ENCODE measurements at regions not wholly inside any gene's neighbourhood (a gene's known extent, or its start where the extent isn't known, plus 50 kb on each side); places are given as distances from the start of the nearest gene placed in this dataset.
A peak's percentile ranks its signal among the peaks of the same experiment; 100 is the strongest.
"Not testable (repeated sequence)": the region's sequence is repeated elsewhere in the genome, so short reads cannot be mapped to it uniquely, and the experiment has no call there.

DNA sequence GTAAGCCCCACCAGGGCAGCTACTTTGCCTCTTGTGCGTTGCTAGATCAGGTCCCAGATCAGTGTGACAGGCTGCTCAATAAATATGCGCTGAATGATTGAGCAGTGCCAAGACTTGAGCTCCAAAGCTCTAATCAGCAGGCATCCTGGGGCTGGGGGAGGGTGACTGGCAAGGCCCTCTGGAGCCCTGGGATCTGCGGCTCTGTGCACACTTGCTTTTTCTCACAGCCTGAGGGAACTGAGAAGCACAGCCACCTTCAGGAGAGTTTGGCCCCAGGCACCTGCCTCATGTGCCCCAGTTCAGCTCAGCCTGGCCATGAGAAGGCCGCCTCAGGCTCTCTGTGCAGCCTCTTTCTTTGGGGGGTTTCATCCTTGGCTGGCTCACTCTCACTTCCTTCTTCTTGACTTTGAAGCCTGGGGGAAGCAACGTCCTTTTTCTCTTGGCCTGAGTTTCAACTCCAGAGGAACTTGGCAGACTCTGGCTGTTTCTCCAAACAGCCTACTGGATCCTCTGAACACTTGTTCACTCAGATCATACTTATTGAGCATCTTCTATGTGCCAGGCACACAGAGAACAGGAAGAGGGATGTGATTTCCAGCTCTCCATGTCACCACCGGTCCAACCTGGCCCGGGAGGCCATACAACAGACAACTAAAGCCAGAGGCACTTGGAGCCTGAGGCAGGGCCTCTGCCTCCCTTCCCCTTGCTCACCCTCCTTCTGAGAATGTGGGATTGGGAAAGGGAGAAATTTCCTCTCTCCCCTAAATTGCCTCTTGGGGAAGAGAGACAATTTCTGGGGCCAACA is 114.0 kb downstream of the VEGFA start:
- no peak for DNase-seq (ENCODE audit: low spot score in 2 of 2)
- peaks cover 3% of the 10 kb centered on the region for H3K9me3 Mint-ChIP-seq
- no peaks in the 10 kb centered on the region for H3K36me3 Mint-ChIP-seq
- ATAC-seq (ENCODE audit: low read depth) = peak; percentile 71
- no peak overlapping the region for H3K27ac Mint-ChIP-seq
- H3K4me1 Mint-ChIP-seq = no peaks in the 10 kb centered on the region
- H3K27me3 Mint-ChIP-seq = peaks cover 5% of the 10 kb centered on the region
- no peak overlapping the region for H3K4me3 Mint-ChIP-seq

DNA sequence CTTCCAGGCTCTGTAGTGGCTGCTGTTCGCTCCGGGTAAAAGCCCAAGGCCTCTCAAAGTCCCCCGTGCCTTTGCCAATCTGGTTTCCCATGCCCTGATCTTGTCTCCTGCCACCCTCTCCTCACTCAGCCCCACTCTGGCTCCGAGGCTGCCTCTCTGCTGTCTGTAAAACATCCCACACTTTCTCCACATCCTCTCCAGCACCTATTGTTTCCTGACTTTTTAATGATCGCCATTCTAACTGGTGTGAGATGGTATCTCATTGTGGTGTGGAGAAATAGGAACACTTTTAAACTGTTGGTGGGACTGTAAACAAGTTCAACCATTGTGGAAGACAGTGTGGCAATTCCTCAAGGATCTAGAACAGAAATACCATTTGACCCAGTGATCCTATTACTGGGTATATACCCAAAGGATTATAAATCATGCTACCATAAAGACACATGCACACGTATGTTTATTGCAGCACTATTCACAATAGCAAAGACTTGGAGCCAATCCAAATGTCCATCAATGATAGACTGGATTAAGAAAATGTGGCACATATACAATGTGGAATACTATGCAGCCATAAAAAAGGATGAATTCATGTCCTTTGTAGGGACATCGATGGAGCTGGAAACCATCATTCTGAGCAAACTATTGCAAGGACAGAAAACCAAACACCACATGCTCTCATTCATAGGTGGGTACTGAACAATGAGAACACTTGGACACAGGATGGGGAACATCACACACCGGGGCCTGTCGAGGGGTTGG is 112.9 kb downstream of the VEGFA start:
- H3K4me3 Mint-ChIP-seq; H3K9me3 Mint-ChIP-seq; H3K27me3 Mint-ChIP-seq; H3K4me1 Mint-ChIP-seq; DNase-seq (ENCODE audit: low spot score in 2 of 2); ATAC-seq (ENCODE audit: low read depth); H3K27ac Mint-ChIP-seq; H3K36me3 Mint-ChIP-seq: not testable (repeated sequence)

DNA sequence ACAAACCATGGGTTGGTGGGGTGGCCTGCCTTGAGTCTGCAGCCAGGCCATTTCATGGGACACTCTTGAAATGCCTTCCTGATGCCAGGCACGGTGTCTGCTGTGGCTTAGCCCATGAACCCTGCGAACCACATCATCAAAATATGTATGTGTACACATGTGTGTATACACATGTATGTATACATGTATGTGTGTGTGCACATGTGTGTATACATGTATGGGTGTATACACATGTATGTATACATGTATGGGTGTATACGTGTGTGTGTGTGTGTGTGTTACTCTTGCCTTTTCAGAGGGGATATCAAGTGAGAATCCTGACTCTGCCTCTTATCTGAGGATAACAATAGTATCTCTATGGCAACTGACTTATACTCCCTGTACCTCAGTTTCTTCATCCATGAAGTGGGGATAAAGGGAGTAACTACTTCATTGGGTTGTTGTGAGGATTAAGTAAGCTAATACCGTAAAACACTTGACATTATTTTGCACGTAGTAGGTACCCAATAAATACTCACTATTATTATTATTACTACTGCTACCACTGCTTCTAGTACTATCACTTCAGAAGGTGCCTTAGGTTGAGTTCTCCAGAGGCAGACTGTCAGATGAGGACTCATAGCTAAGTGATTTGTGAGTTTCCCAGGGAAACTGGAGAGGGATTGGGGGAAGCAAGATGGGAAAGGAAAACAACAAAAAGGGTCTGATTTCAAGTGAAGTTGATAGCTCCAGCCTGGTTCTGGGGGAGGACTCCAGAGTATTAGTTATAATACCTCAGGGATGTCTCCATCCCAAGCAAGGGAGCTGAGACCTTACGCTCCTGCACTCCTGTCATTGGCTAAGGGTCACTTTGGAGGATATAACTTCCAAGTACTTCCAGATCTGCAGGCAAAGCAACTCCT is 110.5 kb downstream of the VEGFA start:
- H3K36me3 Mint-ChIP-seq = no peaks in the 10 kb centered on the region
- no peaks in the 10 kb centered on the region for H3K4me1 Mint-ChIP-seq
- H3K27me3 Mint-ChIP-seq = peaks cover 1% of the 10 kb centered on the region
- H3K27ac Mint-ChIP-seq = no peak overlapping the region
- no peak for ATAC-seq (ENCODE audit: low read depth)
- H3K9me3 Mint-ChIP-seq = peaks cover 3% of the 10 kb centered on the region
- DNase-seq (ENCODE audit: low spot score in 2 of 2) = no peak
- no peak overlapping the region for H3K4me3 Mint-ChIP-seq

DNA sequence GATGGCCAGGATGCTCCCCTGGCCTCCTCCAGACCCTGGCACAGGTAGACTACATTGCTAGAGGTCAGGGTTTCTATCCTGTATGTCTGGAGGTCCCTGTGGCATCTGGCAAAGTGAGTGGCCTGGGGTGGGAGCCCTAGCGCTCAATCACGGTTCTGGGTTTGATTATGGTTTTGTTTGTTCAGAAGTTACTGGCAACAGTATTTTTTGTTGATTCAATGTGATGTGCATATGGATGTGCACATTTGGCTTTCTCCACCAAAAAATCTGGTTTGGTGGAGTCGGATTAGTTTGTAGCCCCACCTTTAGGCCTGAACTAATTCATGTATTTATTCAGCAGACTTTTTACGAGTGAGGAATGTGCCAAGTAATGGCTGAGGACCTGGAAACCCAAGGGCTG is 109.7 kb downstream of the VEGFA start:
- H3K27me3 Mint-ChIP-seq = peaks cover 1% of the 10 kb centered on the region
- H3K4me3 Mint-ChIP-seq = no peak overlapping the region
- no peak for ATAC-seq (ENCODE audit: low read depth)
- H3K4me1 Mint-ChIP-seq = no peaks in the 10 kb centered on the region
- H3K36me3 Mint-ChIP-seq = no peaks in the 10 kb centered on the region
- no peak for DNase-seq (ENCODE audit: low spot score in 2 of 2)
- H3K27ac Mint-ChIP-seq = no peak overlapping the region
- H3K9me3 Mint-ChIP-seq = peaks cover 3% of the 10 kb centered on the region

DNA sequence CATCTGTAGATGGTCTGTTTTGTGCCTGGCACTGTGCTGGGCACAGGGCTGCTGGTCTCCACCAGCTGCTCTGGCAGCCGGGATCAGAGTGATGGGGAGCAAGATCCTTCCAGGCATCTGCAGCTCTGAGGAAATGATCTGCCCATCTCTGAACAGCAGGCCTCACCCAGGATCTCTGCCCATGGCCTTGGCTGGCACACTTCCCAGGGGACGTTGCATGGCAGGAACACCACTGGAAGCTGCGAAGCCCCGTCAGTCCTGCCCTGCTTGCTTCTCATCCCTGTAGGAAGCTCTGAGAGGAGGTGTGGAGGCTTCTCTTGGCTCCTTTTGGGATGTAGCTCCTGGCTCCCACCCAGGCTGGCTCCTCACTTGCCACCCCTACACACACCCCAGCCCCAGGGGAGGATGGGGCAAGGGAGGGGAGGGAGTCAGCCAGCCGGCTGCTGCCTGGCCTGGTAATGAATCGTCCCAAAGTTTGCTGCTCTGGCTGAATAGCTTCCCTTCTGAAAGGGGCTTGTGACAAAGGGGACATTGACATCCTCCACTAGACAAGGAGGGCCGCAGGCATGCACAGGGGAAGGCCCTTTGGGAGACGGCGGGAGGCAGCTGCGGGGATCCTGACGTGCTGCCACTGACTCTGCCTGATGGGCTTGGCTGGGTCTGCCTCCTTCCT is 108.9 kb downstream of the VEGFA start:
- Mint-ChIP-seq H3K9me3 (peaks cover 3% of the 10 kb centered on the region), H3K27me3 (peaks cover 1% of the 10 kb centered on the region), H3K36me3 (no peaks in the 10 kb centered on the region), H3K4me1 (no peaks in the 10 kb centered on the region), H3K27ac (no peak overlapping the region), H3K4me3 (no peak overlapping the region)
- no peak for DNase-seq (ENCODE audit: low spot score in 2 of 2)
- no peak for ATAC-seq (ENCODE audit: low read depth)

DNA sequence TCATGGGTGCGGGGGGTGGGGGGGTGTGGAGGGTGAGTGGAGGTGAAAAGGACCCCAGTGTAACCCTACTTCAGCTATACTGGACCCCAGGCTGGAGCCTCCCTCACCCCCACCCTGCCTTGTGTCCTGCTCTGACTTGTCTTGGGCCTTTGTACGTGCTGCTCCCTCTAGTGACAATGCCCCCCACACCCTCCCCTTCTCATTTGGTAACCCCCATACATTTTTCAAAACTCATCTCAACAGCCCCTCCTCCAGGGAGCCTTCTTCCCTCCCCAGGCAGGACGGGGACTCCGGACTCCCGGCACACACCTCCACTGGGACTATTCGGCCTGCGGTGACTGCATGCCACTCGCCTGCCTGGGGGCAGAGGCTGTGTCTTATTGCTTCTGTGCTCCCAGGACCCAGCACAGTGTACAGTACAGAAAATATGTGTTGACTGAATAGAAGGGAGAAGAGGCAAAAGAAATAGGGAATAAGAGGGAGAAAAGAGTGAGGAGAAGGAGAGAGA is 108.2 kb downstream of the VEGFA start:
- Mint-ChIP-seq H3K9me3 (peaks cover 3% of the 10 kb centered on the region), H3K36me3 (no peaks in the 10 kb centered on the region)

DNA sequence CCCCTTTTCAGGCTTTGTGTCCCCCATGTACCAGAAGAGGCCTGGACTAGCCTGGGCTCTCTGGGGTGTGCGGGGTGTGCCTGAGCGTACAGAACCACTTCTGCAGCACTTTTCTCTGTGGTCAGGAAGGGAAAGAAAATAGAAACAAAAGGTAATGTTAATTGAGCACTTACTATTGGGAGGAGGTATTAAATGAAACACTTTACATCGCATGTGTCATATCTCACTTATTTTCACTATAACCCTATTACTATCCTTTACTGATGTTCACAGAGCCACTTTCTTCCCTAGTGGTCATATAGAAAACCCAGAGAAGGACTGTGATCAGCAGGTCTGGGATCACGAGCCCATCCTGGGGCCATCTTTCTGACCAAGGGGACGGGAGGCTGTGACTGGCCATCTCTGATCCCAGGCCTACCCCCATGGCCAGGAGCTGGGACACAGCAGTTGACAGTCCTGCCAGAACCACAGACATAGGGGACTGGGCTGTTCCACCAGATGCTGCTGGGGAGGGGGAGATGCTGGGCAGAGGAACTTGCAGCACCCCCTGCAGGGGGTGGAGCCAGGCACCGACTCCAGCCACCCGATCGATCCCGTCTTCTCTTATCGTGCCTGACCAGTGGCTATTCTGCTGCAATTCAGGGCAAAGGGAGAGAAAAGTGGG is 107.6 kb downstream of the VEGFA start:
- no peaks in the 10 kb centered on the region for H3K36me3 Mint-ChIP-seq
- no peaks in the 10 kb centered on the region for H3K9me3 Mint-ChIP-seq
- ATAC-seq (ENCODE audit: low read depth) (no peak), DNase-seq (ENCODE audit: low spot score in 2 of 2) (no peak)
- H3K4me1 Mint-ChIP-seq = no peaks in the 10 kb centered on the region
- no peak overlapping the region for H3K27ac Mint-ChIP-seq
- peaks cover 3% of the 10 kb centered on the region for H3K27me3 Mint-ChIP-seq
- no peak overlapping the region for H3K4me3 Mint-ChIP-seq

More for the DNA sequence above, 108.2 kb downstream of the VEGFA start:
- Mint-ChIP-seq H3K27ac (no peak overlapping the region), H3K4me1 (no peaks in the 10 kb centered on the region), H3K27me3 (peaks cover 3% of the 10 kb centered on the region), H3K4me3 (no peak overlapping the region)
- DNase-seq (ENCODE audit: low spot score in 2 of 2) = no peak
- no peak for ATAC-seq (ENCODE audit: low read depth)

DNA sequence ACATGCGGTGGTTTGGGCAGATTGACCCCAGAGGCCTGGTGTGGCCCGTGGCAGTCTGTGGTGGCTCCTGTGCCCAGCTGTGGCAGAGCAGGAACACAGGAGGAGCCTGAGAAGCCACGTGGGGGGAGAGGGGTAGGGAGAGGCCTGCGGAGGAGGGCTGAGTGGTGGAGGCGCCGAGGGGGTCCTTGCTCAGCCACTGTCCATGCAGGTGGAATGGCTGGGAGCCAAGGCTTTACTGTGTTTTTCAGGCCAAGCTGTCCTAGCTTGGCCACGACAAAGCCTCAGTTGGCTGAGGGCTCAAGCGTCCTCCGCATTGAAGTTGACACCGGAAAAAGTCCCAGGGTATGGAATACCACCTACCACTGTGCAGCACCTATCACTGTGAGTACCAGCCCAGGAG is 107.0 kb downstream of the VEGFA start:
- Mint-ChIP-seq H3K9me3 (no peaks in the 10 kb centered on the region), H3K4me1 (no peaks in the 10 kb centered on the region), H3K27me3 (peaks cover 5% of the 10 kb centered on the region), H3K36me3 (no peaks in the 10 kb centered on the region), H3K27ac (no peak overlapping the region), H3K4me3 (no peak overlapping the region)
- ATAC-seq (ENCODE audit: low read depth) (no peak), DNase-seq (ENCODE audit: low spot score in 2 of 2) (no peak)

DNA sequence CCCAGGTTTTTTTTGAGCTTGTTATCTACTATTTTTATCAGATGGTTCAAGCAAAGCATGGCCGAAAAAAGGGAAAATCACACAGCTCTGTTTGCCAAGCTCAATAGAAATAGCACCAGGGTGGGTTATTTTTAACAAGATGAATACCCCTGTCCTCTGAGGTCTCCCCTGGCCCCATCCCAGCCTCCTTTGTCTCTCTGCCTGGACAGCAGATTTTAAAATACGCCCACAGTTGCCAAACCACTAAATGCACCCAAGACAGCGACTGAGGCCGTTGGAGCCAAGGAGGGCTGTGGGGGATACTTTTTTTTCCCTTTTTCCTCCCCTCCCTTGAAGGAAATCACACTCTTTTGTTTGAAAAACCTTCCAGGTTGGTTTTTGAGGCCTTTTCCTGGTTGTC is 106.6 kb downstream of the VEGFA start:
- Mint-ChIP-seq H3K27ac (no peak overlapping the region), H3K4me1 (no peaks in the 10 kb centered on the region), H3K27me3 (peaks cover 5% of the 10 kb centered on the region), H3K36me3 (no peaks in the 10 kb centered on the region), H3K4me3 (no peak overlapping the region), H3K9me3 (no peaks in the 10 kb centered on the region)
- DNase-seq (ENCODE audit: low spot score in 2 of 2) (no peak), ATAC-seq (ENCODE audit: low read depth) (no peak)

DNA sequence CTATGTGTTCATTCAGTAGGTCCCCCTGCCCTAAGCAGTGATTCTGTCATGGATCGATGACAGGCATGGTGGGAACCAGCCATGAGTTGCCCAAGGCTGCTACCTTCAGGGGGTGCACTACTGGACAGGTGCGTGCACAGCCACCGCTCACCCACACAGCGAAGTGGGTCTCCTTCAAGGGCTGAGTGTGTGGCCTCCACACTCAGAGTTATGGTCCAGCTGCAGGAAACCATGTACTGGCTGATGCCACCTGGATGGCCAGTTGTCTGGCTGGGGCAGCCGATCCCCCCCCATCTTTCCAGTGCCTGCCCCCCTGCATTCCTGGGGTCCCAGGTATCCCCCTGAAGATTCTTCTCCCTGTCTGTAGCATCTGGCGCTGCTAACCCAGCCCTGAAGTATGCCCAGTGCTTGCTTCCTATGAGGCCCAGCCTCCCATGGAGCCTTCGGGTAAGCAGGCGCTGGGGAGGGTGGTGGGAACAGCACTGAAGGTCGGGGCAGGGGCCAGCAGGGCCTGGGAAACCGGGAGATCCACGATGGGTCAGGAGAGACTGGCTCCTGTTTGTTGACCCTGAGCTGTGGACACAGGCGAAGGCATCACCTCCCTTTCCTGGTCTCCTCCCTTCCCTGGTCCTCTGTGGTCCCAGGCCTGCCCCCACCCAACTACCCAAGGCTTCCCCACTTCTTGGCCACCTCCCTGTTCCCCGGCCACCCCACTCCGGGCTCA is 106.0 kb downstream of the VEGFA start:
- Mint-ChIP-seq H3K4me1 (no peaks in the 10 kb centered on the region), H3K9me3 (no peaks in the 10 kb centered on the region), H3K36me3 (no peaks in the 10 kb centered on the region), H3K27ac (no peak overlapping the region), H3K4me3 (no peak overlapping the region), H3K27me3 (peaks cover 5% of the 10 kb centered on the region)
- ATAC-seq (ENCODE audit: low read depth) (no peak), DNase-seq (ENCODE audit: low spot score in 2 of 2) (no peak)

DNA sequence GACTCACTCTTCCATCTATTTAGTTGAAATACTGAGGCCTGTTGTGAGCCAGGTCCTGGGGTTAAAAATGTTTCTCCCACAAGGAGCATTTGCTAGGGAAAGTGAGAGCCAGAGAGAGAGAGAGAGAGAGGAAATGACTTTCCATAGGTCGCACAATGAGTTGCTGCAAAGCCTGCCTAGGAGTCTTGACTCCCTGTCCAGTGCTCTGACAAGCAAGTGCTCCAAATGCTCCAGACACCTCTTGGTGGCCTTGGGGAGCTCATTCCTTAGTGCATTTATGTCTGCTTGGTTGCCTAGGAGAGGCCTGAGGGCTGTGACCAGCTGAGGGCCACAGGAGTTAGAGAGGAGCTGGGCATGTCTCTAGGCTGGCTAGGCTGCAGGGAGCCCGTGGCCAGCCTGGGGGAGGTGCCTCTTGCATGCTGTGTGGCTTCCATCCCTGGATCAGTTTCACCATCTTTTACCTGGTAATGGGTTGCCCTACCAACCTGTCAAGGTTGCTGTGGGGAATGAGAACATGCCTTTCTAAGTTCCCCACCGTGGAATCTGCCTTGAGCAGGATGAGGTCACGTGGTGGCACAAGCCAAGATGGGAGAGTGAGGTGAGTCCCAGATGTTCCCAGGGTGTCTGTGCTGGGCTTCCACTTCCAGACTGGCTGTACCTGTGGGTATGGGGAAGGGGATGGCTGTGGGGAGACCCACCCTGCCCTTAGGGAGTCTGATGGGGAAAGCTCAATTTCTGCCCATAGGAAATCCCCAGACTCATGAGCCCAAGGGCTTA is 105.0 kb downstream of the VEGFA start:
- Mint-ChIP-seq H3K9me3 (peaks cover 1% of the 10 kb centered on the region), H3K27ac (no peak overlapping the region), H3K4me3 (no peak overlapping the region), H3K4me1 (no peaks in the 10 kb centered on the region), H3K36me3 (no peaks in the 10 kb centered on the region), H3K27me3 (peaks cover 5% of the 10 kb centered on the region)
- DNase-seq (ENCODE audit: low spot score in 2 of 2) (no peak), ATAC-seq (ENCODE audit: low read depth) (no peak)

Data from memory B cell (primary cell).